ENCODE measurements at regions not wholly inside any gene's neighbourhood (a gene's known extent, or its start where the extent isn't known, plus 50 kb on each side); places are given as distances from the start of the nearest gene placed in this dataset.
"Not testable (repeated sequence)": the region's sequence is repeated elsewhere in the genome, so short reads cannot be mapped to it uniquely, and the experiment has no call there.

DNA sequence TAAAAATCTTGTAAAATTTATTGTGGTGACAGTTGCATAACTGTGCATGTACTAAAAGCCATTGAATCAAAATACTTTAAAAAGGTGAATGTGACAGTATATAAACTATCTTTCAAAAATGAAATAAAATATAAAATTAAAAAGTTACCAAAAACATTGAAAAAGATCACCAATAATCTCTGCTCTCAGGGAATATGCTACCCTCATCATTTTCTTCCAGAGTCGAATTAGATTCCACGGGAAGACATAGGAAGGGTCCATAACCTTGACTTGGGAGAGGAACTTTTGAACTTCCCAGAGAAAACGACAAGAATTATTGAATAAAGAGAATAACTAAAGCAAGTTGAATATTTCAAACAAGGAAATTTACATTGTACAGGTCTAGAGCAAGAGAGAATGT, 649.5 kb downstream of the NUP35 start:
- Histone ChIP-seq H3K4me1 (ENCODE audit: insufficient read depth, low read length) (no peaks in the 10 kb centered on the region), H3K27ac (ENCODE audit: low read length) (no peak overlapping the region), H3K4me3 (ENCODE audit: low read length) (no peak overlapping the region), H3K9me3 (ENCODE audit: low read length) (no peaks in the 10 kb centered on the region), H3K9me2 (replicated peaks; ENCODE audit: low read length) (no peaks in the 10 kb centered on the region), H3K79me2 (ENCODE audit: low read length) (no peaks in the 10 kb centered on the region), H3F3A (ENCODE audit: low read length, unreplicated experiment) (no peaks in the 10 kb centered on the region), H3K4me2 (ENCODE audit: low read length) (no peak overlapping the region), H4K20me1 (ENCODE audit: low read length) (no peaks in the 10 kb centered on the region), H3K9ac (ENCODE audit: low read length) (no peak overlapping the region), H2AFZ (ENCODE audit: low read length) (no peak overlapping the region), H3K27me3 (ENCODE audit: low read length) (no peaks in the 10 kb centered on the region), H3K36me3 (ENCODE audit: low read depth, low read length) (no peaks in the 10 kb centered on the region)
- ChIA-PET CTCF (no interaction called here), POLR2A (ENCODE audit: unreplicated experiment) (no interaction called here)
- intact Hi-C loops (cut with micrococcal nuclease), result no loop called here
- no peak for DNase-seq
- no peak for ATAC-seq
- BruUV-seq (replicated peaks), result no TSS peak
- no peak for TF ChIP-seq CTCF (conservative IDR thresholded peaks at IDR 0.05; ENCODE audit: low read depth, low read length)
- no peak for TF ChIP-seq EZH2phosphoT487 (IDR thresholded peaks at IDR 0.05; ENCODE audit: borderline replicate concordance, low read length)
- no peak for TF ChIP-seq EZH2 (IDR thresholded peaks at IDR 0.05; ENCODE audit: low read length, unreplicated experiment)

- H3K4me2 ChIP-seq (ENCODE audit: low read length), result no peak overlapping the region
- H2AFZ ChIP-seq (ENCODE audit: low read length), result no peak overlapping the region
- intact Hi-C loops (cut with micrococcal nuclease), result no loop called here
- H3K9ac ChIP-seq (ENCODE audit: low read length), result no peak overlapping the region
- no peaks in the 10 kb centered on the region for H4K20me1 ChIP-seq (ENCODE audit: low read length)
- H3K4me1 ChIP-seq (ENCODE audit: insufficient read depth, low read length), result no peaks in the 10 kb centered on the region
- BruUV-seq (replicated peaks), result no TSS peak
- no peak overlapping the region for H3K4me3 ChIP-seq (ENCODE audit: low read length)
- ChIA-PET POLR2A (ENCODE audit: unreplicated experiment) (no interaction called here), CTCF (no interaction called here)
- TF ChIP-seq CTCF (conservative IDR thresholded peaks at IDR 0.05; ENCODE audit: low read depth, low read length) (no peak), EZH2 (IDR thresholded peaks at IDR 0.05; ENCODE audit: low read length, unreplicated experiment) (no peak), EZH2phosphoT487 (IDR thresholded peaks at IDR 0.05; ENCODE audit: borderline replicate concordance, low read length) (no peak)
- H3K9me2 ChIP-seq (replicated peaks; ENCODE audit: low read length), result no peaks in the 10 kb centered on the region
- ATAC-seq (no peak), DNase-seq (no peak)
- no peaks in the 10 kb centered on the region for H3K27me3 ChIP-seq (ENCODE audit: low read length)
- no peaks in the 10 kb centered on the region for H3F3A ChIP-seq (ENCODE audit: low read length, unreplicated experiment)
- H3K79me2 ChIP-seq (ENCODE audit: low read length), result no peaks in the 10 kb centered on the region
- H3K9me3 ChIP-seq (ENCODE audit: low read length), result no peaks in the 10 kb centered on the region
- no peaks in the 10 kb centered on the region for H3K36me3 ChIP-seq (ENCODE audit: low read depth, low read length)
- no peak overlapping the region for H3K27ac ChIP-seq (ENCODE audit: low read length)
Measured at GRCh38 chr2:183780072-183780471, 655.8 kb downstream of the NUP35 start.

DNA sequence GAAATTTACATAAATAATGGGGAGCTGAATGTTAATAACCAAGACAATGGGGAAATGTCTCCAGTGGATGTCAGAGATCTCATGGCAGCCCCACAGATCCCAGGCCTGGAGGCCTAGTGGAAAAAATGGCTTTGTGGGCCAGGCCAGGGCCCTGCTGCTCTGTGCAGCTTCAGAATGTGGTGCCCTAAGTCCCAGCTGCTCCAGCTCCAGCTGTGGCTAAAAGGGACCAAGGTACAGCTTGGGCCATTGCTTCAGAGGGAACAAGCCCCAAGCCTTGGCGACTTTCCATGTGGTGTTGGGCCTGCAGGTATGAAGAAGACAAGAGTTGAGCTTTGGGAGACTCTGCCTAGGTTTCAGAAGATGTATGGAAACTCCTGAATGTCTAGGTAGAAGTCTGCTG, 658.2 kb downstream of the NUP35 start:
- POLR2A ChIA-PET (ENCODE audit: unreplicated experiment), result no interaction called here

DNA sequence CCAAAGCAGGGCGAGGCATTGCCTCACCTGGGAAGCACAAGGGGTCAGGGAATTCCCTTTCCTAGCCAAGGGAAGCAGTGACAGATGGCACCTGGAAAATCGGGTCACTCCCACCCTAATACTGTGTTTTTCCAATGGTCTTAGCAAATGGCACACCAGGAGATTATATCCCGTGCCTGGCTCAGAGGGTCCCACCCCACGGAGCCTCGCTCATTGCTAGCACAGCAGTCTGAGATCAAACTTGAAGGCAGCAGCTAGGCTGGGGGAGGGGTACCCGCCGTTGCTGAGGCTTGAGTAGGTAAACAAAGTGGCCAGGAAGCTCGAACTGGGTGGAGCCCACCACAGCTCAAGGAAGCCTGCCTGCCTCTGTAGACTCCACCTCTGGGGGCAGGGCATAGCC, 664.6 kb downstream of the NUP35 start:
- H3K4me1 ChIP-seq (ENCODE audit: insufficient read depth, low read length); CTCF ChIA-PET; POLR2A ChIA-PET (ENCODE audit: unreplicated experiment): not testable (repeated sequence)

More for the DNA sequence above, 658.2 kb downstream of the NUP35 start:
- Histone ChIP-seq H3F3A (ENCODE audit: low read length, unreplicated experiment) (no peaks in the 10 kb centered on the region), H3K4me2 (ENCODE audit: low read length) (no peak overlapping the region), H3K27me3 (ENCODE audit: low read length) (no peaks in the 10 kb centered on the region), H3K9me3 (ENCODE audit: low read length) (no peaks in the 10 kb centered on the region), H3K4me3 (ENCODE audit: low read length) (no peak overlapping the region), H3K4me1 (ENCODE audit: insufficient read depth, low read length) (no peaks in the 10 kb centered on the region), H3K79me2 (ENCODE audit: low read length) (no peaks in the 10 kb centered on the region), H3K36me3 (ENCODE audit: low read depth, low read length) (no peaks in the 10 kb centered on the region), H2AFZ (ENCODE audit: low read length) (no peak overlapping the region), H3K27ac (ENCODE audit: low read length) (no peak overlapping the region), H3K9me2 (replicated peaks; ENCODE audit: low read length) (0 out of 2 replicates have a peak, but pooled peaks cover 3% of the 10 kb centered on the region), H4K20me1 (ENCODE audit: low read length) (no peaks in the 10 kb centered on the region), H3K9ac (ENCODE audit: low read length) (no peak overlapping the region)
- no peak for ATAC-seq
- no peak for TF ChIP-seq EZH2 (IDR thresholded peaks at IDR 0.05; ENCODE audit: low read length, unreplicated experiment)
- no peak for TF ChIP-seq EZH2phosphoT487 (IDR thresholded peaks at IDR 0.05; ENCODE audit: borderline replicate concordance, low read length)
- TF ChIP-seq CTCF (conservative IDR thresholded peaks at IDR 0.05; ENCODE audit: low read depth, low read length), result no peak
- BruUV-seq (replicated peaks), result no TSS peak
- CTCF ChIA-PET, result no interaction called here
- intact Hi-C loops (cut with micrococcal nuclease), result no loop called here
- DNase-seq, result no peak

More for the DNA sequence above, 664.6 kb downstream of the NUP35 start:
- H3K36me3 ChIP-seq (ENCODE audit: low read depth, low read length); intact Hi-C loops (cut with micrococcal nuclease); H3K9ac ChIP-seq (ENCODE audit: low read length); H3K27ac ChIP-seq (ENCODE audit: low read length); ATAC-seq; H4K20me1 ChIP-seq (ENCODE audit: low read length); H3K79me2 ChIP-seq (ENCODE audit: low read length); H3F3A ChIP-seq (ENCODE audit: low read length, unreplicated experiment); H3K9me3 ChIP-seq (ENCODE audit: low read length); H3K4me2 ChIP-seq (ENCODE audit: low read length); H2AFZ ChIP-seq (ENCODE audit: low read length); DNase-seq; H3K4me3 ChIP-seq (ENCODE audit: low read length); H3K9me2 ChIP-seq (replicated peaks; ENCODE audit: low read length); BruUV-seq (replicated peaks); H3K27me3 ChIP-seq (ENCODE audit: low read length): not testable (repeated sequence)
